K562 (cell line): ENCODE measurements at regions not wholly inside any gene's neighbourhood (a gene's known extent, or its start where the extent isn't known, plus 50 kb on each side); places are given as distances from the start of the nearest gene placed in this dataset.

Experiments
- ATAC-seq: fragments of 200-7000 bp; cut with Tn5 transposase; 3 replicates; pipeline ENCODE4 v1.9.1; 2020; ENCODE audit warnings: moderate library complexity
- BruUV-seq: library from RNA; stranded (reverse); fragments of 400-500 nt; replicated peaks from 2 replicates; lab custom pipeline; 2021; lab: Mats Ljungman, UMichigan
- CTCF ChIA-PET: fragments of 300-600 bp; formaldehyde crosslinking; extraction: SDS; loops from one replicate; lab custom pipeline; 2021; ENCODE audit warnings: low intra/inter-chr PET ratio; lab: Yijun Ruan, JAX
- POLR2A ChIA-PET: fragments of 300-600, 350-650 bp; sonication (Branson Sonifier 250); formaldehyde crosslinking; extraction: SDS; loops from one replicate; lab custom pipeline; 2021; ENCODE audit warnings: antibody characterized with exemption, inconsistent platforms; lab: Yijun Ruan, JAX
- DNase-seq, 4 experiments: peaks; one replicate each; pipeline versions ENCODE4 v3.0.0 to v3.0.0-alpha.2; 2011 to 2018; ENCODE audit warnings: low spot score in 3 of 4, mixed read lengths in 3 of 4; ENCODE audit errors: extremely low read depth in 1 of 4
- FAIRE-seq: peaks from 2 replicates; lab custom pipeline; 2011; peaks lifted over from hg19 to GRCh38; lab: Jason Lieb, UNC
- H2AFZ ChIP-seq: 2 replicates; pipeline ENCODE4 v1.6.0; 2011; ENCODE audit warnings: low read depth, low read length, control low read depth, inconsistent platforms
- H3K27ac ChIP-seq: fragments of 200-600 bp; 3 replicates; pipeline ENCODE4 v1.8.0; 2011; ENCODE audit warnings: low read depth, mild to moderate bottlenecking, control low read depth, inconsistent platforms, low read length, moderate library complexity, mixed read lengths; ENCODE audit errors: extremely low read depth
- H3K27me3 ChIP-seq, 2 experiments: fragments of 300-600 bp in 1 of 2; 2 replicates in 1 of 2; 3 replicates in 1 of 2; pipeline versions ENCODE4 v1.6.0 to v1.8.0; 2011; ENCODE audit warnings: inconsistent platforms in 2 of 2, low read length in 2 of 2, mild to moderate bottlenecking in 1 of 2, mixed read lengths in 1 of 2, moderate library complexity in 1 of 2; ENCODE audit not compliant: control insufficient read depth in 2 of 2, insufficient read depth in 2 of 2
- H3K36me3 ChIP-seq: fragments of 300-600 bp; 3 replicates; pipeline ENCODE4 v1.8.0; 2011; ENCODE audit warnings: mild to moderate bottlenecking, low read length, inconsistent platforms; ENCODE audit not compliant: control insufficient read depth, insufficient read depth
- H3K4me1 ChIP-seq, 2 experiments: fragments of 200-600 bp in 1 of 2; replicated peaks in 1 of 2; 2 replicates in 1 of 2; 3 replicates in 1 of 2; pipeline versions ENCODE4 v1.5.1 to v1.8.0; 2011; ENCODE audit warnings: inconsistent platforms in 2 of 2, low read length in 2 of 2, mild to moderate bottlenecking in 1 of 2, mixed read lengths in 1 of 2, moderate library complexity in 1 of 2; ENCODE audit not compliant: control insufficient read depth in 2 of 2, insufficient read depth in 2 of 2
- H3K4me2 ChIP-seq: 2 replicates; pipeline ENCODE4 v1.6.1; 2011; ENCODE audit warnings: low read length, control low read depth, inconsistent platforms, mixed read lengths; ENCODE audit not compliant: insufficient read depth
- H3K4me3 ChIP-seq: fragments of 200-600 bp; sonication (generic), shearing (Covaris generic); 2 replicates; pipeline ENCODE4 v1.5.1; 2016; ENCODE audit warnings: control low read depth, inconsistent platforms
- H3K79me2 ChIP-seq: fragments of 200-600 bp; 3 replicates; pipeline ENCODE4 v1.8.0; 2011; ENCODE audit warnings: low read length, inconsistent platforms; ENCODE audit not compliant: control insufficient read depth, insufficient read depth
- H3K9ac ChIP-seq, 2 experiments: 2 replicates each; pipeline versions ENCODE4 v1.6.0 to v1.6.1; 2011; ENCODE audit warnings: low read depth in 2 of 2, low read length in 2 of 2, control low read depth in 1 of 2, inconsistent platforms in 1 of 2, mild to moderate bottlenecking in 1 of 2, mixed read lengths in 1 of 2; ENCODE audit not compliant: insufficient read depth in 1 of 2
- H3K9me1 ChIP-seq: one replicate; pipeline ENCODE4 v1.6.0; 2011; ENCODE audit warnings: inconsistent platforms, mild to moderate bottlenecking, low read length, moderate library complexity; ENCODE audit not compliant: control insufficient read depth, insufficient read depth
- H3K9me3 ChIP-seq: replicated peaks from 2 replicates; pipeline ENCODE4 v1.5.1; 2011; ENCODE audit warnings: low read depth, low read length, inconsistent platforms; ENCODE audit not compliant: control insufficient read depth, insufficient read depth
- H4K20me1 ChIP-seq: replicated peaks from 2 replicates; pipeline ENCODE4 v1.6.1; 2011; ENCODE audit warnings: low read length, inconsistent platforms, mixed read lengths; ENCODE audit not compliant: control insufficient read depth, insufficient read depth
- BRD4 ChIP-seq: fragments of 200-600 bp; sonication (generic); IDR thresholded peaks from 2 replicates; pipeline ENCODE4 v1.6.1; 2017; ENCODE audit warnings: inconsistent platforms
- CBX5 ChIP-seq: IDR thresholded peaks from 2 replicates; pipeline ENCODE4 v1.6.1; 2014; ENCODE audit warnings: low read depth, borderline replicate concordance
- CSDE1 ChIP-seq, 2 experiments: fragments of 450-650 bp; IDR thresholded peaks; 2 replicates each; pipeline ENCODE4 v1.6.1; 2016; ENCODE audit warnings: mild to moderate bottlenecking in 1 of 2
- FOSL1 ChIP-seq: fragments of 200-800 bp; sonication (Bioruptor generic); conservative IDR thresholded peaks from 2 replicates; pipeline ENCODE4 v1.6.1; 2016; ENCODE audit warnings: missing genetic modification characterization, missing compliant biosample characterization
- KLF13 ChIP-seq: fragments of 450-650 bp; IDR thresholded peaks from 2 replicates; pipeline ENCODE4 v1.6.1; 2016; ENCODE audit warnings: missing genetic modification characterization, low read depth, mild to moderate bottlenecking, missing compliant biosample characterization, moderate library complexity, borderline replicate concordance
- MEF2D ChIP-seq: conservative IDR thresholded peaks from 2 replicates; pipeline ENCODE4 v1.6.1; 2016; ENCODE audit warnings: low read depth, missing genetic modification characterization, missing compliant biosample characterization
- NFXL1 ChIP-seq: fragments of 450-650 bp; formaldehyde crosslinking; IDR thresholded peaks from 2 replicates; pipeline ENCODE4 v1.4.0; 2021; ENCODE audit warnings: mild to moderate bottlenecking
- TAF9B ChIP-seq: fragments of 450-650 bp; IDR thresholded peaks from 2 replicates; pipeline ENCODE4 v1.6.1; 2018; ENCODE audit warnings: mild to moderate bottlenecking; ENCODE audit not compliant: partially characterized antibody
- YBX1 ChIP-seq: fragments of 450-650 bp; IDR thresholded peaks from 2 replicates; pipeline ENCODE4 v1.7.1; 2016; ENCODE audit warnings: mild to moderate bottlenecking
- ZNF146 ChIP-seq: IDR thresholded peaks from one replicate; pipeline ENCODE4 v1.6.1; 2018; ENCODE audit warnings: missing compliant biosample characterization; ENCODE audit not compliant: unreplicated experiment
- ZNF224 ChIP-seq: sonication (generic); formaldehyde crosslinking; IDR thresholded peaks from 2 replicates; pipeline ENCODE4 v1.8.0; 2022; ENCODE audit warnings: mild to moderate bottlenecking, missing genetic modification reagents
- WGBS: fragments of 100-300 bp; shearing (Covaris generic); methylation state at CpG from one replicate; pipeline ENCODE4 v1.1.6; 2016; ENCODE audit warnings: low coverage, mixed read lengths; ENCODE audit not compliant: insufficient coverage; ENCODE audit errors: missing lambda C conversion rate; 5-methylcytosine and 5-hydroxymethylcytosine counted together
- in situ Hi-C: fragments of 300-500 bp; cut with MboI; formaldehyde crosslinking; loops from 4 replicates; pipeline ENCODE4 v1.15.0; 2018; ENCODE audit warnings: inconsistent platforms, mixed read lengths
- intact Hi-C: fragments of 100-400 bp; cut with micrococcal nuclease; formaldehyde crosslinking; loops from 2 replicates; pipeline ENCODE4 v1.14.2; 2022

DNA sequence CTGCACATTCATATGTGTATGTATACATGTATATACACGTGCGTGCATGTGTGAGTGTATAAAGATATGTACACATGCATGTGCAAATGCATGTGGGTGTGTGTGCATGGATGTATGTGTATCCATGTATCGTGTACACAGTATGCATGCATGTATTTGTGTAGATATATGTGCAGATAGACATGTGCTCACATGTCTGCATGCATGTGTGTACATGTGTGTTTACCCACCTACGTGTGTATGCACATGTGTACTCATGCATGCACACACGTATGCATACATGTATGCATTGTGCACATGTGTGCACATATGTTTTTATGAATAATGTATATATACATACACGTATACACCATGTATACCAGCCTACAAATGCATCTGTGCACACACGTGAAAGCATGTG lies 80.3 kb upstream of the ZNF322 start:
- Histone ChIP-seq H3K9ac (no peak overlapping the region), H3K36me3 (no peaks in the 10 kb centered on the region), H3K9me3 (peaks cover 13% of the 10 kb centered on the region), H3K4me3 (no peak overlapping the region), H2AFZ (no peak overlapping the region), H3K4me2 (no peak overlapping the region), H3K4me1 (peaks cover 5 to 10% of the 10 kb centered on the region in 2 experiments; a peak in 3 of 5 replicates), H3K79me2 (no peaks in the 10 kb centered on the region), H3K27ac (no peak overlapping the region), H4K20me1 (no peaks in the 10 kb centered on the region), H3K27me3 (no peaks in the 10 kb centered on the region; a peak in 1 of 5 replicates), H3K9me1 (no peaks in the 10 kb centered on the region)
- TF ChIP-seq YBX1 (no peak), CSDE1 (IDR thresholded peaks at IDR 0.05) (no peak), CBX5 (no peak), ZNF224 (CRISPR knock-in tag) (no peak), FOSL1 (tag) (no peak), ZNF146 (no peak), MEF2D (tag) (no peak), NFXL1 (CRISPR knock-in tag) (no peak), KLF13 (tag) (no peak), TAF9B (no peak), BRD4 (no peak)
- peak in 3 of 4 experiments; percentile 0 to 1 (median 0) for DNase-seq
- ChIA-PET POLR2A (no interaction called here), CTCF (no interaction called here)
- in situ Hi-C loops = loop anchor here (5.0 kb wide), 1 partner anchor 42 kb away; no protein-coding TSS in a partner anchor
- no peak for ATAC-seq
- intact Hi-C loops = no loop called here
- WGBS = 27% methylated on average over 7 of the region's 7 CpGs
- BruUV-seq = no TSS peak
- no peak for FAIRE-seq
